ENCODE measurements at regions not wholly inside any gene's neighbourhood (a gene's known extent, or its start where the extent isn't known, plus 50 kb on each side); places are given as distances from the start of the nearest gene placed in this dataset.

DNA sequence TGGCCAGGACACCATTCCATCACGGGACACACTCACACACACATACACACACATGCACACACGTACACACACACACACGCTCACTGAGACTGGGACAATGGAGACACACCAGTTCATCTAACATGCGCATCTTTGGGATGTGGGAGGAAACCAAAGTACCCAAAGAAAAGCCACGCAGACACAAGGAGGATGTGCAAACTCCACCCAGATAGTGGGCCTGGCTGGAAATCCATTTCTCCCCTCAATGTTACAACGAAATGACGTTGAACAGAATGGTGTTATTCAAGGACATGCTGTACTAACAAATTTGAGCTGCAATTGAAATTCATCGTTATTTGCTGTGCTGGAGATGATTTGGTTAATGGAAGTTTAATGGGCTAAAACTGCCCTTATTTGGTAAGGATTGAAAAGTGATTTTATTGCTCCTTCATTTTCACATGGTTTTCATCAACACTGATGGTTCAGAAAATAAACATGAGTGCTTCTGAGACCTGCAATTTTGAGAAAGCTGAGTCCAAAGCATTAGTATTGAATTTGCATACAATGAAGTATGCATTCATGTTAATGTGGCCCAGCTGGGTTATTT, 110.0 kb downstream of the KCNE4 start:
- Histone ChIP-seq H3K27me3 (replicated peaks; ENCODE audit: insufficient read depth) (no peaks in the 10 kb centered on the region), H3K9me3 (no peaks in the 10 kb centered on the region), H3K27ac (no peak overlapping the region), H3K4me1 (ENCODE audit: control insufficient read depth in 1 of 2, low read depth in 2 of 2) (no peaks in the 10 kb centered on the region), H3K4me3 (no peak overlapping the region), H3K36me3 (no peaks in the 10 kb centered on the region)
- TF ChIP-seq, protein P1, sequence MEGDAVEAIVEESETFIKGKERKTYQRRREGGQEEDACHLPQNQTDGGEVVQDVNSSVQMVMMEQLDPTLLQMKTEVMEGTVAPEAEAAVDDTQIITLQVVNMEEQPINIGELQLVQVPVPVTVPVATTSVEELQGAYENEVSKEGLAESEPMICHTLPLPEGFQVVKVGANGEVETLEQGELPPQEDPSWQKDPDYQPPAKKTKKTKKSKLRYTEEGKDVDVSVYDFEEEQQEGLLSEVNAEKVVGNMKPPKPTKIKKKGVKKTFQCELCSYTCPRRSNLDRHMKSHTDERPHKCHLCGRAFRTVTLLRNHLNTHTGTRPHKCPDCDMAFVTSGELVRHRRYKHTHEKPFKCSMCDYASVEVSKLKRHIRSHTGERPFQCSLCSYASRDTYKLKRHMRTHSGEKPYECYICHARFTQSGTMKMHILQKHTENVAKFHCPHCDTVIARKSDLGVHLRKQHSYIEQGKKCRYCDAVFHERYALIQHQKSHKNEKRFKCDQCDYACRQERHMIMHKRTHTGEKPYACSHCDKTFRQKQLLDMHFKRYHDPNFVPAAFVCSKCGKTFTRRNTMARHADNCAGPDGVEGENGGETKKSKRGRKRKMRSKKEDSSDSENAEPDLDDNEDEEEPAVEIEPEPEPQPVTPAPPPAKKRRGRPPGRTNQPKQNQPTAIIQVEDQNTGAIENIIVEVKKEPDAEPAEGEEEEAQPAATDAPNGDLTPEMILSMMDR (IDR thresholded peaks at IDR 0.05): no peak
- DNase-seq (ENCODE audit: low spot score) (no peak), ATAC-seq (ENCODE audit: insufficient number of reproducible peaks, low FRiP score, low read depth) (no peak)

DNA sequence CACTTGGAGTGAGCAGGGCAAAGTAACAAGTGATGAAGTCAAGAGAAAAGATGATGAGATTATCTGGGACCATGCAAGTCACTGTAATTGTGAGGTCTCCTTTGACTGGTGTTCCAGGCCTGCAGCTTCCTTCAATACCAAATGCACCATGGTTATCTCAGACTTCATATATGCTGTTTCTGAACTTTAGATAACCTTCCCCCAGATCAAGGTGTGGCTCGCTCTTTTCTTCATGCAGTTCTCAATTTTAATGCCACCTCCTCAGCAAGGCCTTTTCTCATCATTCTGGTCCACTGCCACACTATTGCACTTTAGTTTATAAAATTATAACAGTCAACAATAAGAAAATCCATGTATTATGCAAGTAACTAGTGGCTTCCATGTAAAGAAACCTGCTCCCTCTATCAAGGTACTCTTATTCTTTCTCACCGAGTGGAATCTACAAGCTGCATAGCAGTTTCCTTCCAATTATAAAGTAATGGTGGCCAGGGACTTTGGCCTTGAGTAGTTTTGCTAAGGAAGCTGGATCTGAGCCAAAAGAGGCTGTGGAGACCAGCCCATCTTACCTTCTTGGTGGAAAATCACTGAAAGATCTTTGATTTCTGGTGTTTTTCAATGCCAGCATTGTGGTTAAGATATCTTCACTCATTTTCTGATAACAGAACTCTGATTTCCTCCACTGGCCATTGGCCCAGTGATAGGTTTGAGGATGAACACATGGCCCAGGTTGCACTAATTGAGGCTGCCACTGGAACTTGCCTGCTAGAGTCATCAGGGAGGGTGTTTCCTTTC, 113.6 kb downstream of the KCNE4 start:
- Histone ChIP-seq H3K27ac (no peak overlapping the region), H3K4me3 (no peak overlapping the region), H3K4me1 (ENCODE audit: control insufficient read depth in 1 of 2, low read depth in 2 of 2) (no peaks in the 10 kb centered on the region), H3K36me3 (no peaks in the 10 kb centered on the region), H3K9me3 (no peaks in the 10 kb centered on the region), H3K27me3 (replicated peaks; ENCODE audit: insufficient read depth) (no peaks in the 10 kb centered on the region)
- DNase-seq (ENCODE audit: low spot score): no peak
- TF ChIP-seq, protein P1 (IDR thresholded peaks at IDR 0.05): no peak
- ATAC-seq (ENCODE audit: insufficient number of reproducible peaks, low FRiP score, low read depth): no peak

DNA sequence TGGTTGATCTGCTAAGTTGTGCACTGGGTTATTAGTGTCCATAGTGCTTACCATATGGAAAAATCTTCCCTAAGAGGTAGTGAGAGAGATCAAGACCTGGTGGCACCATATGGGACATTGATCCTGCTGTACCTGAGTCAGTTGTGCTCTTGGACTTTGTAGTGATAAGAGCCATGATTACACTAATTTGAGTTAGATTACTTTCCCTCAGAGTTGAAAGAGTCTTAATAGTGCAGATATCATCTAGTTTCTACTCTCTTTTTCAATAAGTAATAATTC, 114.2 kb downstream of the KCNE4 start:
- H3K9me3 ChIP-seq: no peaks in the 10 kb centered on the region

DNA sequence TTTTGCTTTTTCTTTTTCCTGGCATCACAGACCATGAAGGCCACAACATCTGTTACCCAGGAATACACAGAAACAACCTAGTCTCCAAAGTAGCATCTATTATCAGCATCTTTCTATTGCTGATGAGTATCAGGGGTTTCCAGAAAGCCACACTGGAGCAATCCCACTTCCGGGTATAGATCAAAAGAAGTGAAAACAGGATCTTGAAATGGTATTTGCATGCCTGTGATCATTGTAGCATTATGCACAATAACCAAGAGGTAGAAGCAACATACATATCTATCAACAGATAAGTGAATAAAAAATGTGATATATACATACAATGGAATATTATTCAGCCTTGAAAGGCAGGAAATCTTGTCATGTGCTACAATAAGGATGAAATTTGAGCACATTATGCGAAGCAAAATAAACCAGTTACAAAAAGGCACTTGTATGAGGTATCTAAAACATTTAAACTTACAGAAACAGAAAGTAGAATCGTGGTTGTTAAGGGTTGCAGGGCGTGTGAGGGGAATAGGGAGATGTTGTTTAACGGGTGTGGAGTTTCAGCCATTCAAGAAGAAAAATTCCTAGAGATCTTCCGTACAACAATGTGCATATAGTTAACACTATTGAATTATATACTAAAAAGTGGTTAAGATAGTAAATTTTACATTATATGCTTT, 115.1 kb downstream of the KCNE4 start:
- Histone ChIP-seq H3K36me3 (no peaks in the 10 kb centered on the region), H3K4me1 (ENCODE audit: control insufficient read depth in 1 of 2, low read depth in 2 of 2) (no peaks in the 10 kb centered on the region), H3K9me3 (no peaks in the 10 kb centered on the region), H3K4me3 (no peak overlapping the region), H3K27me3 (replicated peaks; ENCODE audit: insufficient read depth) (no peaks in the 10 kb centered on the region), H3K27ac (no peak overlapping the region)
- DNase-seq (ENCODE audit: low spot score): no peak
- no peak for ATAC-seq (ENCODE audit: insufficient number of reproducible peaks, low FRiP score, low read depth)
- TF ChIP-seq, protein P1 (IDR thresholded peaks at IDR 0.05): no peak

More for the DNA sequence above, 114.2 kb downstream of the KCNE4 start:
- TF ChIP-seq, protein P1 (IDR thresholded peaks at IDR 0.05): no peak
- Histone ChIP-seq H3K4me1 (ENCODE audit: control insufficient read depth in 1 of 2, low read depth in 2 of 2) (no peaks in the 10 kb centered on the region), H3K27me3 (replicated peaks; ENCODE audit: insufficient read depth) (no peaks in the 10 kb centered on the region), H3K4me3 (no peak overlapping the region), H3K27ac (no peak overlapping the region), H3K36me3 (no peaks in the 10 kb centered on the region)
- DNase-seq (ENCODE audit: low spot score): no peak
- ATAC-seq (ENCODE audit: insufficient number of reproducible peaks, low FRiP score, low read depth): no peak

DNA sequence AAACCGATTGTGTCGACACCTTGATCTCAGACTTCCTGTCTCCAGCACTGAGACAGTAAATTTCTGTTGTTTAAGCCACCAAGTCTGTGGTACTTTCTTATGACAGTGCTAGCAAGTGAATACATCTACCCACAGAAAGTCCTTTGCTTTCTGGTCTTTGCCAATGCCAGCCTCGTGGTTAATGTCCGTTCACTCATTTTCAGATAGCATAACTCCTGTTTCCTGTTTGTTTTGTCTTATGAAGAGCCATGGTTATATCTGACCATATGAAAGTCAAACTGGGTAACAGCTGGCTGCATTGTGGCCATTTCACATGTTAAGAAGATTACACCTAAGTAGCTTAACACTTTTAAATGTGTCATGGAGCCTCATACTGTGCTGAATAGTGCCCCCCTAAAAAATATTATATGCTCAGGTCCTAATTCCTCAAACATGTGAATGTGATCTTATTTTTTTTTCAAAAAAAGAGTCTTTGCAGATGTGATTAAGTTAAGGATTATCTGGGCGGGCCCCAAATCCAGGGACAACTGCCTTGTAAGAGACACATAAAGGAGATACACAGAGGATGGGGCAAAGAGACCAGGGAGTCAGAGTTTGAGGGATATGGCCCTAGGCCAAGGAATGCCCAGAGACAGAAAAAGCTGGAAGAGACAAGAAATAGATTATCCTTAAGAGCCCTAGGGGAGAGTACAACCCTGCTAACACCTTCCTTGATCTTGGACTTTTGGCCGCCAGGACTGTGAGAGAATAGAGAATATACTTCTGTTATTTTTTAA, 118.0 kb downstream of the KCNE4 start:
- Histone ChIP-seq H3K36me3 (no peaks in the 10 kb centered on the region), H3K4me3 (no peak overlapping the region), H3K27ac (no peak overlapping the region), H3K27me3 (replicated peaks; ENCODE audit: insufficient read depth) (no peaks in the 10 kb centered on the region), H3K4me1 (ENCODE audit: control insufficient read depth in 1 of 2, low read depth in 2 of 2) (no peaks in the 10 kb centered on the region), H3K9me3 (no peaks in the 10 kb centered on the region)
- DNase-seq (ENCODE audit: low spot score) (no peak), ATAC-seq (ENCODE audit: insufficient number of reproducible peaks, low FRiP score, low read depth) (no peak)
- TF ChIP-seq, protein P1 (IDR thresholded peaks at IDR 0.05): no peak

Data from thoracic aorta (tissue), 2 donors.